ENCODE measurements at regions not wholly inside any gene's neighbourhood (a gene's known extent, or its start where the extent isn't known, plus 50 kb on each side); places are given as distances from the start of the nearest gene placed in this dataset.

DNA sequence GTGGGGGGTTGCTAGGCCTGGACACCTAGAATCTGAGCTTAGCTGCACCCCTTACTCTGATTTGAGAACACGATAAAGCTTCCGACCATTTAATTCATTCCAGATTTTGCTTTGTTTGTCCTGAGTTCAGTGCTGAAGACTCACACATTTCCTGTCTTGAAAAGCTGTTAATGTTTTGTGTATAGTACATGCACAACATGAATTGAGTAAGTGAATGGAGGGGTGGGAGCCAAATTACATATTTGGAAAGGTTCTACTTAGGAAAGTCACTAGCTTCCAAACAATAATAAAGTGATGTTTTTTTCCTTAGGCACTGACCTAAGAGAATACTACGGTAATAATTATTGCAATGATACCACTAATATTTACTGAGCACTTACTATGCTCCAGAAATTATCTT is 955.2 kb upstream of the NR2F2 start:
- no peaks in the 10 kb centered on the region for H3K27me3 ChIP-seq
- no peaks in the 10 kb centered on the region for H3K4me1 ChIP-seq
- no peak overlapping the region for H3K4me3 ChIP-seq
- H3K27ac ChIP-seq, result no peak overlapping the region
- DNase-seq (ENCODE audit: low spot score in 2 of 2), result no peak
- H3K36me3 ChIP-seq, result no peaks in the 10 kb centered on the region
- TF ChIP-seq, protein P1, sequence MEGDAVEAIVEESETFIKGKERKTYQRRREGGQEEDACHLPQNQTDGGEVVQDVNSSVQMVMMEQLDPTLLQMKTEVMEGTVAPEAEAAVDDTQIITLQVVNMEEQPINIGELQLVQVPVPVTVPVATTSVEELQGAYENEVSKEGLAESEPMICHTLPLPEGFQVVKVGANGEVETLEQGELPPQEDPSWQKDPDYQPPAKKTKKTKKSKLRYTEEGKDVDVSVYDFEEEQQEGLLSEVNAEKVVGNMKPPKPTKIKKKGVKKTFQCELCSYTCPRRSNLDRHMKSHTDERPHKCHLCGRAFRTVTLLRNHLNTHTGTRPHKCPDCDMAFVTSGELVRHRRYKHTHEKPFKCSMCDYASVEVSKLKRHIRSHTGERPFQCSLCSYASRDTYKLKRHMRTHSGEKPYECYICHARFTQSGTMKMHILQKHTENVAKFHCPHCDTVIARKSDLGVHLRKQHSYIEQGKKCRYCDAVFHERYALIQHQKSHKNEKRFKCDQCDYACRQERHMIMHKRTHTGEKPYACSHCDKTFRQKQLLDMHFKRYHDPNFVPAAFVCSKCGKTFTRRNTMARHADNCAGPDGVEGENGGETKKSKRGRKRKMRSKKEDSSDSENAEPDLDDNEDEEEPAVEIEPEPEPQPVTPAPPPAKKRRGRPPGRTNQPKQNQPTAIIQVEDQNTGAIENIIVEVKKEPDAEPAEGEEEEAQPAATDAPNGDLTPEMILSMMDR (IDR thresholded peaks at IDR 0.05), result no peak
- no peak for TF ChIP-seq POLR2A (IDR thresholded peaks at IDR 0.05)
- TF ChIP-seq EP300 (IDR thresholded peaks at IDR 0.05), result no peak
- TF ChIP-seq POLR2AphosphoS5 (IDR thresholded peaks at IDR 0.05), result no peak
- H3K9me3 ChIP-seq, result no peaks in the 10 kb centered on the region
- 69% methylated on average over 3 of the region's 3 CpGs for WGBS

DNA sequence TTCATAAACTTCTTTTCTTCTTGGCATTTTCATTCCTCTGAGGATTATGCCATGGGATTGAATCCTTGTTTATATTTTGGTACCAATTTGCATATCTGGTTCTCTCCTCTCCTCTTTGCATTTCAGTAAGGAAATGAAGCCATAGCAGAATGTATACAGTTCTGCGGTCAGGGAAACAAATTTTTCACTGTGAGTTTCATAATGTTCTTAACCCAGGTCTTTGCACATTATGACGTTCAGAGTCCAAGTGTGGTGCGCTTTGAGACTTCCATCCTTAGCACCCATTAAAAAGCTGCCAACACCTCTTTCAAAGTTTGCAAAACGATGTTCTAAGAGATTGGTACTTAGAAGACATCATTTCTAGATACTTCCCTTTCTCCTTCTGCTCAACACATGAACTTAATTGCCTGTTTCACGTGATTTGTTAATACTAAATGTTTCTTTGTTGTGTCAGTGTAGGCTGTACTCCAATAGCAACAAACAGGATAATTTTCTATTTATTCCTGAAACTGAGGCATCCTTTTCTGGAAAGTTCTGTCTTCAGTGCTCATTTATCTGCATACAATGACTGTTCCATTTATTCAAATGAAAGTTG is 953.1 kb upstream of the NR2F2 start:
- Histone ChIP-seq H3K27ac (no peak overlapping the region), H3K36me3 (no peaks in the 10 kb centered on the region), H3K9me3 (no peaks in the 10 kb centered on the region), H3K4me3 (no peak overlapping the region), H3K27me3 (no peaks in the 10 kb centered on the region), H3K4me1 (no peaks in the 10 kb centered on the region)
- TF ChIP-seq POLR2A (IDR thresholded peaks at IDR 0.05) (no peak), EP300 (IDR thresholded peaks at IDR 0.05) (no peak), POLR2AphosphoS5 (IDR thresholded peaks at IDR 0.05) (no peak)
- TF ChIP-seq, protein P1 (IDR thresholded peaks at IDR 0.05), result no peak
- 72% methylated on average over 5 of the region's 5 CpGs for WGBS
- no peak for DNase-seq (ENCODE audit: low spot score in 2 of 2)

DNA sequence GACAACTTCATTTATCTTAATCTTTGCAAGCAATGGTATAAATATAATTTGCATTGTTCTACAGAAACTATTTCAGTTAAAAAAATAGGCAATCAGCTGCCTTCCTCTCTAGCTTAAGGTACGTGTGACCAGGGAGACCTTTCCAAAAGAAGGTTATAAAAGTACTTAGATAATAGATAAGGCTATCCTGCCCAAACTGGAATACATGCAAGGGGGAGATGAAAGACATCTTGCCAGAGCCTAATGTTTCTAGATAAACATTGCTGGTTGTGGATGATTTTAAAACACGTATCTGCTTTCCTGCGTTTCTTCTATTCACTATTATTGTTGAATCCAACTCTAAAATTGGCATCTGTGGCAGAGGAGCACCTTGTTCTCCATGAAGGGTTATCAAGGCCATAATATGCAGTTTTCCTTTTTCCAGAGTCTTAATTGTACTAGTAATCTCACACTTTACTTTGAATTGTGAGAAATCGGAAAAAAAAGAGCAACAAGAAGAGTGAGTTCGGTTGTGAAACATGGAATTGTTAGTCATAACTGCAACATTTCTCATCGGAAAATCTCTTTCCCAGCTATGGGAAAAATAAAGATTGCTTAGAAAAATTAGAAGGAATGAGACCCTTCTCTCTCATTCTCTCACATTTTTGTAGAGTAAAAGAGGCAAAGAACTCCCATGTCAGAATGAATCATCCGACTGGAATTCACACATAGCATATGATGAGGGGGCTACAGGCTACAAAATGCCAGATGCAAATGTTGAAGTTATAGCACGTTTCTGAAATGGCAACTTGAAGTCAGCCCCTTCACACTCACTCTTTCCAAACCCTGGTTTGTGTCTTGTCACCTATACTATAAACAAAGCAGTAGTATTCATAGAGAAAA is 936.1 kb upstream of the NR2F2 start:
- 38% methylated on average over 8 of the region's 8 CpGs for WGBS
- Histone ChIP-seq H3K9me3 (no peaks in the 10 kb centered on the region), H3K4me3 (no peak overlapping the region), H3K36me3 (no peaks in the 10 kb centered on the region), H3K27ac (no peak overlapping the region), H3K27me3 (no peaks in the 10 kb centered on the region), H3K4me1 (no peaks in the 10 kb centered on the region)
- no peak for DNase-seq (ENCODE audit: low spot score in 2 of 2)
- TF ChIP-seq, protein P1 (IDR thresholded peaks at IDR 0.05), result no peak
- no peak for TF ChIP-seq EP300 (IDR thresholded peaks at IDR 0.05)
- no peak for TF ChIP-seq POLR2AphosphoS5 (IDR thresholded peaks at IDR 0.05)
- no peak for TF ChIP-seq POLR2A (IDR thresholded peaks at IDR 0.05)

DNA sequence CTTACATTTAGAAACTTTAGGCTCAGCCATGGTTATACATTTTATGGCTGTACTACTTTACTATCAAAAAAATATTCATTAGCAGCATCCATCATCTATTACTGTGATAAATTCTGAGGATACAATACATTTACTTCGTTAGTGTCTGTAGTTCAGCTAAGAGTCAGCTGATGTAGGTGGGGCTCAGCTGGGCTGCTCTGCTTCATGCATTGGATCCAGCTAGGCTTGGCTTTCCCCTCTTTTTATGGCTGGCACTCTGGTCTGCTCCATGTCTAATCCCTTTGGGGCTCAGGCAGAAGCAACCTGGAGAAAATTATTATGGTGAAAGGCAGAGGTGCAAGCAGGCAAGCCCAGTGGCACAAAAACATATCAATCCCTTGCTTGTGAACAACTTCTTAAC is 930.1 kb upstream of the NR2F2 start:
- Histone ChIP-seq H3K27ac (no peak overlapping the region), H3K9me3 (no peaks in the 10 kb centered on the region), H3K4me3 (no peak overlapping the region), H3K27me3 (no peaks in the 10 kb centered on the region), H3K36me3 (no peaks in the 10 kb centered on the region), H3K4me1 (no peaks in the 10 kb centered on the region)
- 50% methylated on average over 1 of the region's 1 CpG for WGBS
- DNase-seq (ENCODE audit: low spot score in 2 of 2), result no peak
- TF ChIP-seq POLR2AphosphoS5 (IDR thresholded peaks at IDR 0.05), result no peak
- TF ChIP-seq EP300 (IDR thresholded peaks at IDR 0.05), result no peak
- TF ChIP-seq POLR2A (IDR thresholded peaks at IDR 0.05), result no peak
- TF ChIP-seq, protein P1 (IDR thresholded peaks at IDR 0.05), result no peak

DNA sequence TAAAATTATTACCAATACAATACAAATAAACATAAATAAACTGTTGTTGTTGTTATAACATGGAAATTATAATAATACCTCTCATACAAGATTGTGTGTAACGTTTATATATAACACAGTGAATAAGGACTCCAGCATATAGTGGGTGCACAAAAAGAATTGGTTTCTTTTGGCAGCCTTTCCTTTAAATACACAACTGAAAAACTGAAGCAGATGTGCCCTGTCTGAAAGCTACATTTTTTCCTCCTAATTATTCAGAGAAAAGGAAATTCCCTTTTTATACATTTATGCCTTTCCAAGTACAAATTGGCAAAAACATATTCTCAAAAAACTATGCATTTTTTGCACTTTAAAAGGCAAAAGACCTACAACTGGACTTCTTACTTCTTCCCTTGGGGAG is 928.9 kb upstream of the NR2F2 start:
- Histone ChIP-seq H3K4me1 (no peaks in the 10 kb centered on the region), H3K9me3 (no peaks in the 10 kb centered on the region), H3K4me3 (no peak overlapping the region), H3K27ac (no peak overlapping the region), H3K36me3 (no peaks in the 10 kb centered on the region), H3K27me3 (no peaks in the 10 kb centered on the region)
- TF ChIP-seq, protein P1 (IDR thresholded peaks at IDR 0.05), result no peak
- TF ChIP-seq EP300 (IDR thresholded peaks at IDR 0.05), result no peak
- TF ChIP-seq POLR2A (IDR thresholded peaks at IDR 0.05), result no peak
- no peak for TF ChIP-seq POLR2AphosphoS5 (IDR thresholded peaks at IDR 0.05)
- no peak for DNase-seq (ENCODE audit: low spot score in 2 of 2)
- WGBS, result 44% methylated on average over 1 of the region's 1 CpG

Data from suprapubic skin (tissue), 4 donors.